H1 (cell line): ENCODE measurements at regions not wholly inside any gene's neighbourhood (a gene's known extent, or its start where the extent isn't known, plus 50 kb on each side); places are given as distances from the start of the nearest gene placed in this dataset.

Experiments used
- CTCF ChIA-PET: fragments of 300-600 bp; sonication (Branson Sonifier 250); formaldehyde crosslinking; loops from one replicate; lab custom pipeline; 2021; ENCODE audit not compliant: partially characterized antibody; lab: Charles Lee
- POLR2A ChIA-PET: fragments of 300-600 bp; sonication (Branson Sonifier 250); formaldehyde crosslinking; loops from one replicate; lab custom pipeline; 2021; ENCODE audit warnings: inconsistent platforms; ENCODE audit not compliant: partially characterized antibody; lab: Charles Lee
- DNase-seq, 2 experiments: peaks; one replicate each; pipeline versions ENCODE4 v3.0.0 to v3.0.0-alpha.2; 2010 to 2022; ENCODE audit warnings: low spot score in 2 of 2, low read depth in 1 of 2, mixed read lengths in 1 of 2
- FAIRE-seq: peaks from 2 replicates; lab custom pipeline; 2011; peaks lifted over from hg19 to GRCh38; lab: Jason Lieb, UNC
- H2AFZ ChIP-seq: 2 replicates; pipeline ENCODE4 v1.8.1; 2012; ENCODE audit warnings: low read length, inconsistent platforms
- H2AK5ac ChIP-seq: 2 replicates; pipeline ENCODE4 v1.6.1; 2013; ENCODE audit warnings: low read depth, low read length
- H2BK120ac ChIP-seq: replicated peaks from 2 replicates; pipeline ENCODE3; 2013; ENCODE audit warnings: low read depth, low read length, inconsistent platforms
- H2BK12ac ChIP-seq: 2 replicates; pipeline ENCODE4 v1.6.1; 2013; ENCODE audit warnings: low read depth, low read length
- H2BK15ac ChIP-seq: 2 replicates; pipeline ENCODE4 v1.6.1; 2013; ENCODE audit warnings: low read length
- H2BK20ac ChIP-seq: 2 replicates; pipeline ENCODE4 v1.6.1; 2013; ENCODE audit warnings: low read length
- H2BK5ac ChIP-seq: 2 replicates; pipeline ENCODE4 v1.6.1; 2013; ENCODE audit warnings: low read depth, low read length
- H3K14ac ChIP-seq: 2 replicates; pipeline ENCODE4 v1.6.1; 2013; ENCODE audit warnings: inconsistent platforms; ENCODE audit not compliant: insufficient read length
- H3K18ac ChIP-seq: 2 replicates; pipeline ENCODE4 v1.6.1; 2013; ENCODE audit warnings: low read length; ENCODE audit errors: extremely low read depth
- H3K23ac ChIP-seq: 2 replicates; pipeline ENCODE4 v1.6.1; 2013; ENCODE audit warnings: inconsistent platforms; ENCODE audit not compliant: insufficient read length
- H3K23me2 ChIP-seq: 2 replicates; pipeline ENCODE4 v1.6.1; 2013; ENCODE audit warnings: low read depth, low read length
- H3K27ac ChIP-seq: 2 replicates; pipeline ENCODE4 v1.6.1; 2011; ENCODE audit warnings: low read depth, low read length, inconsistent platforms
- H3K27me3 ChIP-seq, 4 experiments: replicated peaks in 1 of 4; 1 replicate in 1 of 4; 2 replicates in 3 of 4; pipeline versions ENCODE4 v1.6.1 to v1.8.1; 2011 to 2013; ENCODE audit warnings: low read length in 3 of 4, mild to moderate bottlenecking in 3 of 4, inconsistent platforms in 2 of 4, mixed read lengths in 2 of 4, moderate library complexity in 1 of 4; ENCODE audit not compliant: control insufficient read depth in 3 of 4, insufficient read depth in 3 of 4; ENCODE audit errors: extremely low read depth in 1 of 4
- H3K36me3 ChIP-seq, 4 experiments: 2 replicates each; pipeline versions ENCODE4 v1.6.1 to v1.8.1; 2011 to 2013; ENCODE audit warnings: mild to moderate bottlenecking in 4 of 4, low read length in 3 of 4, moderate library complexity in 2 of 4, control low read depth in 1 of 4, inconsistent platforms in 1 of 4; ENCODE audit not compliant: insufficient read depth in 4 of 4, control insufficient read depth in 2 of 4
- H3K4ac ChIP-seq: replicated peaks from 2 replicates; pipeline ENCODE3; 2013; ENCODE audit warnings: low read length, low read depth, mixed read lengths, inconsistent platforms; ENCODE audit not compliant: insufficient read length
- H3K4me1 ChIP-seq, 4 experiments: replicated peaks in 1 of 4; 1 replicate in 1 of 4; 2 replicates in 3 of 4; pipeline versions ENCODE4 v1.6.1 to v1.8.1; 2011 to 2013; ENCODE audit warnings: low read length in 3 of 4, inconsistent platforms in 2 of 4, mixed read lengths in 1 of 4; ENCODE audit not compliant: insufficient read depth in 4 of 4, control insufficient read depth in 3 of 4
- H3K4me2 ChIP-seq, 2 experiments: 2 replicates each; pipeline versions ENCODE4 v1.6.1 to v1.8.1; 2011 to 2013; ENCODE audit warnings: low read depth in 2 of 2, low read length in 2 of 2, control low read depth in 1 of 2, inconsistent platforms in 1 of 2, mild to moderate bottlenecking in 1 of 2; ENCODE audit not compliant: insufficient read depth in 1 of 2
- H3K4me3 ChIP-seq, 4 experiments: fragments of 200-600, 300-600 bp in 1 of 4; sonication (generic), shearing (Covaris generic), sonication (Bioruptor Twin) in 1 of 4; 2 replicates each; pipeline versions ENCODE4 v1.5.1 to v1.8.1; 2011 to 2016; ENCODE audit warnings: low read length in 4 of 4, low read depth in 3 of 4, control low read depth in 2 of 4, inconsistent platforms in 2 of 4, mild to moderate bottlenecking in 2 of 4, mixed read lengths in 1 of 4, moderate library complexity in 1 of 4; ENCODE audit not compliant: insufficient read depth in 2 of 4; ENCODE audit errors: extremely low read depth in 1 of 4
- H3K56ac ChIP-seq: replicated peaks from 2 replicates; pipeline ENCODE3; 2013; ENCODE audit warnings: low read depth, mild to moderate bottlenecking, mixed read lengths, low read length, inconsistent platforms; ENCODE audit not compliant: insufficient read length
- H3K79me1 ChIP-seq: 2 replicates; pipeline ENCODE4 v1.6.1; 2013; ENCODE audit warnings: low read depth, low read length, control low read depth
- H3K79me2 ChIP-seq, 2 experiments: 2 replicates each; pipeline versions ENCODE4 v1.6.1 to v1.8.1; 2012 to 2013; ENCODE audit warnings: low read length in 2 of 2, mild to moderate bottlenecking in 2 of 2, inconsistent platforms in 1 of 2; ENCODE audit not compliant: insufficient read depth in 2 of 2, control insufficient read depth in 1 of 2
- H3K9ac ChIP-seq, 4 experiments: replicated peaks in 1 of 4; 1 replicate in 1 of 4; 2 replicates in 3 of 4; pipeline versions ENCODE4 v1.6.1 to v1.8.1; 2011 to 2013; ENCODE audit warnings: low read depth in 3 of 4, low read length in 3 of 4, control low read depth in 2 of 4, mild to moderate bottlenecking in 2 of 4, moderate library complexity in 2 of 4, inconsistent platforms in 1 of 4; ENCODE audit errors: extremely low read depth in 1 of 4
- H3K9me3 ChIP-seq, 2 experiments: 2 replicates each; pipeline versions ENCODE4 v1.6.1 to v1.8.1; 2012 to 2013; ENCODE audit warnings: mild to moderate bottlenecking in 2 of 2, moderate library complexity in 2 of 2, control low read depth in 1 of 2, inconsistent platforms in 1 of 2, low read depth in 1 of 2, low read length in 1 of 2, mixed read lengths in 1 of 2; ENCODE audit not compliant: insufficient read depth in 2 of 2
- H4K20me1 ChIP-seq, 2 experiments: replicated peaks in 1 of 2; 2 replicates each; pipeline versions ENCODE3 to v1.8.1; 2011 to 2013; ENCODE audit warnings: inconsistent platforms in 2 of 2, low read length in 2 of 2, mild to moderate bottlenecking in 1 of 2; ENCODE audit not compliant: insufficient read depth in 2 of 2, control insufficient read depth in 1 of 2
- H4K5ac ChIP-seq: 2 replicates; pipeline ENCODE4 v1.6.1; 2013; ENCODE audit warnings: low read length, low read depth, mixed read lengths, inconsistent platforms; ENCODE audit not compliant: insufficient read length
- H4K8ac ChIP-seq: 2 replicates; pipeline ENCODE4 v1.8.0; 2013; ENCODE audit warnings: mild to moderate bottlenecking, moderate library complexity, low read length, inconsistent platforms; ENCODE audit not compliant: insufficient read depth; ENCODE audit errors: extremely low read depth
- H4K91ac ChIP-seq: replicated peaks from 2 replicates; pipeline ENCODE3; 2013; ENCODE audit warnings: low read length, mixed read lengths, inconsistent platforms; ENCODE audit not compliant: insufficient read length
- BCL11A ChIP-seq, 2 experiments: IDR thresholded peaks; one replicate each; pipeline ENCODE4 v1.6.1; 2011; ENCODE audit warnings: low read depth in 2 of 2, low read length in 2 of 2, mild to moderate bottlenecking in 2 of 2
- WGBS, 2 experiments: shearing (Covaris generic) in 1 of 2; methylation state at CpG; one replicate each; pipeline versions ENCODE4 v1.1.6 to v1.1.7; 2013 to 2015; ENCODE audit warnings: low lambda C conversion rate in 2 of 2, mixed read lengths in 2 of 2, inconsistent platforms in 1 of 2, low coverage in 1 of 2, missing lambda C conversion rate in 1 of 2; ENCODE audit not compliant: insufficient replicate concordance in 2 of 2, insufficient coverage in 1 of 2, insufficient read length in 1 of 2; ENCODE audit errors: extremely low coverage in 1 of 2, missing lambda C conversion rate in 1 of 2; 5-methylcytosine and 5-hydroxymethylcytosine counted together

- 87% methylated on average over 2 of the region's 2 CpGs; no CpG with 5 or more reads in 1 of the 2 experiments for WGBS, 2 experiments
- Histone ChIP-seq H4K20me1 (no peaks in the 10 kb centered on the region), H3K23me2 (no peaks in the 10 kb centered on the region), H2BK5ac (no peak overlapping the region), H2BK15ac (no peak overlapping the region), H2BK20ac (no peak overlapping the region), H3K14ac (no peak overlapping the region), H3K36me3 (no peaks in the 10 kb centered on the region), H3K9ac (no peak overlapping the region), H4K8ac (no peak overlapping the region), H3K4ac (no peak overlapping the region), H3K79me2 (no peaks in the 10 kb centered on the region), H3K4me2 (no peak overlapping the region), H4K91ac (no peak overlapping the region), H3K27ac (no peak overlapping the region), H2BK120ac (no peak overlapping the region), H2AFZ (no peak overlapping the region), H3K23ac (no peak overlapping the region), H3K4me3 (no peak overlapping the region), H3K56ac (no peak overlapping the region), H3K9me3 (no peaks in the 10 kb centered on the region), H4K5ac (no peak overlapping the region), H3K27me3 (no peaks in the 10 kb centered on the region), H3K4me1 (no peaks in the 10 kb centered on the region), H2BK12ac (no peak overlapping the region), H3K79me1 (no peaks in the 10 kb centered on the region), H3K18ac (no peak overlapping the region), H2AK5ac (no peak overlapping the region)
- TF ChIP-seq BCL11A (IDR thresholded peaks at IDR 0.05; ENCODE audit: low read depth in 2 of 2, low read length in 2 of 2): no peak
- ChIA-PET POLR2A (no interaction called here), CTCF (interaction anchor here (0.7 kb wide), 1 partner anchor 431 kb away, joined by 3 read pairs; no protein-coding TSS in a partner anchor)
- DNase-seq (no peak), FAIRE-seq (no peak)
Observed at GRCh38 chr5:167482555-167482954, 808.9 kb upstream of the WWC1 start.
